ENCODE measurements at regions not wholly inside any gene's neighbourhood (a gene's known extent, or its start where the extent isn't known, plus 50 kb on each side); places are given as distances from the start of the nearest gene placed in this dataset.

DNA sequence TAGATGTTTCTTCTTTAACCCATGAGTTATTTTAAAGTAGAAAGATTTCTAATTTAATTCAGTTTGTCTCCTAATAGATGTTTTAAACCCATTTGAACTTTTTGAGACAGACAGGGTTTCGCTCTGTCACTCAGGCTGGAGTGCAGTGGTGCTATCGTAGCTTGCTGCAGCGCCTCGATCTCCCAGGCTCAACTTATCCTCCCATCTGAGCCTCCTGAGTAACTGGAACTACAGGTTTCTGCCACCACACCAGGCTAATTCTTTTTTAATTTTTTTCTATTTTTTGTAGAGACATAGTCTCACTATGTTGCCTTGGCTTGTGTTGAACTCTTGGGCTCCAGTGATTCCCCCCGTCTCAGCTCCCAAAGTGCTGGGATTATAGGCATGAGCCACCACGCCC is 53.0 kb upstream of the RAB18 start:
- no peak overlapping the region for H3K4me3 ChIP-seq (ENCODE audit: low read depth, low read length)
- H3K9me3 ChIP-seq (ENCODE audit: control insufficient read depth, insufficient read depth, low read length), result no peaks in the 10 kb centered on the region
- no peaks in the 10 kb centered on the region for H3K36me3 ChIP-seq (ENCODE audit: control insufficient read depth, insufficient read depth, low read length)
- no peaks in the 10 kb centered on the region; the same call in 1 of the 2 replicates for H3K4me1 ChIP-seq (ENCODE audit: control insufficient read depth, insufficient read depth, low read length)
- H3K9ac ChIP-seq (ENCODE audit: low read depth, low read length), result no peak overlapping the region
- no peaks in the 10 kb centered on the region for H3K27me3 ChIP-seq (ENCODE audit: control insufficient read depth, insufficient read depth, low read length)
- H3K27ac ChIP-seq (ENCODE audit: low read depth, low read length), result no peak overlapping the region

DNA sequence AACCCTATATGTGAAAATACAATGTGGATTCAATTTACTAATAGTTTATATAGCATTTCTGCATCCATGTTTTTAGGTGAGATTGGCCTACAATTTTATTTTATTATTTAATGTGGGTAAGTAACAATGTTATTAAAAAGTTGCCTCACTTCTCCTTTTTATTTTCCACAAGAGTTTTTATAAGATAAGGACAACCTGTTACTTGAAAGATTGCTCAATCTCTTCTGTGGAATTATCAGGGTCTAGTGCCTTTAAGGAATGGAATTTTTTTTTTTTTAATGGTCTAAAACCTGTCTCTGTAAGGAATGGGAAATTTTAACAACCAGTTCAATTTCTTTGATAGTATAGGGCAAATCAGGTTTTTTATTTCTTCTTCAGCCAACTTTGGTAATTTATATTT is 53.9 kb upstream of the RAB18 start:
- Histone ChIP-seq H3K4me1 (ENCODE audit: control insufficient read depth, insufficient read depth, low read length) (no peaks in the 10 kb centered on the region; the same call in 1 of the 2 replicates), H3K27ac (ENCODE audit: low read depth, low read length) (no peak overlapping the region), H3K4me3 (ENCODE audit: low read depth, low read length) (no peak overlapping the region), H3K9ac (ENCODE audit: low read depth, low read length) (no peak overlapping the region), H3K27me3 (ENCODE audit: control insufficient read depth, insufficient read depth, low read length) (no peaks in the 10 kb centered on the region), H3K9me3 (ENCODE audit: control insufficient read depth, insufficient read depth, low read length) (no peaks in the 10 kb centered on the region), H3K36me3 (ENCODE audit: control insufficient read depth, insufficient read depth, low read length) (no peaks in the 10 kb centered on the region)

- no peaks in the 10 kb centered on the region; the same call in 1 of the 2 replicates for H3K4me1 ChIP-seq (ENCODE audit: control insufficient read depth, insufficient read depth, low read length)
- no peak overlapping the region for H3K27ac ChIP-seq (ENCODE audit: low read depth, low read length)
- no peak overlapping the region for H3K4me3 ChIP-seq (ENCODE audit: low read depth, low read length)
- H3K9ac ChIP-seq (ENCODE audit: low read depth, low read length), result no peak overlapping the region
- H3K36me3 ChIP-seq (ENCODE audit: control insufficient read depth, insufficient read depth, low read length), result no peaks in the 10 kb centered on the region
- no peaks in the 10 kb centered on the region for H3K9me3 ChIP-seq (ENCODE audit: control insufficient read depth, insufficient read depth, low read length)
- no peaks in the 10 kb centered on the region for H3K27me3 ChIP-seq (ENCODE audit: control insufficient read depth, insufficient read depth, low read length)
Measured at GRCh38 chr10:27449571-27449970, 54.5 kb upstream of the RAB18 start.

GRCh38 chr10:27448921-27449320 is 55.2 kb upstream of the RAB18 start:
- H3K4me3 ChIP-seq (ENCODE audit: low read depth, low read length), result no peak overlapping the region
- no peaks in the 10 kb centered on the region for H3K27me3 ChIP-seq (ENCODE audit: control insufficient read depth, insufficient read depth, low read length)
- no peak overlapping the region for H3K27ac ChIP-seq (ENCODE audit: low read depth, low read length)
- H3K36me3 ChIP-seq (ENCODE audit: control insufficient read depth, insufficient read depth, low read length), result no peaks in the 10 kb centered on the region
- no peaks in the 10 kb centered on the region for H3K9me3 ChIP-seq (ENCODE audit: control insufficient read depth, insufficient read depth, low read length)
- H3K9ac ChIP-seq (ENCODE audit: low read depth, low read length), result no peak overlapping the region
- H3K4me1 ChIP-seq (ENCODE audit: control insufficient read depth, insufficient read depth, low read length), result no peaks in the 10 kb centered on the region; the same call in 1 of the 2 replicates

DNA sequence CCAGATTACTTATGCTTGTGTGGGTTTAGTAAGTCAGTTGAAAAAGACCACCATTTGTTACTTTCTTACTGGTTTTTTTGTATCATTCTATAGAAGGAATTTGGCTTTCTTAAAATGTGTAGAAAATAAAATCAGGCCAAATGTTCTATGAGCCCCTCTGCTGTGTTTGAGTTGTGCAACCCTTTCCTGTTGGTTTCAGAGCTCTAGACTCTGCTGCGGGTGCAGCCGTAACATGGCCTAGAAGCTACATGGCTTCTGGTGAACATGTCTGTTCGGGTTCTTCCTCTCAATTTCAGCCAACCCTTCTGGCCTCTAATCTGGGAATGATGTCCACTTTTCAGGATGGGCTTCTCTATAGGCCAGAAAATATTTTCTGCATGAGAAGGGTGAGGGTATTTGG is 56.6 kb upstream of the RAB18 start:
- Histone ChIP-seq H3K9ac (ENCODE audit: low read depth, low read length) (no peak overlapping the region), H3K27me3 (ENCODE audit: control insufficient read depth, insufficient read depth, low read length) (no peaks in the 10 kb centered on the region), H3K36me3 (ENCODE audit: control insufficient read depth, insufficient read depth, low read length) (no peaks in the 10 kb centered on the region), H3K4me1 (ENCODE audit: control insufficient read depth, insufficient read depth, low read length) (no peaks in the 10 kb centered on the region; the same call in 1 of the 2 replicates), H3K4me3 (ENCODE audit: low read depth, low read length) (no peak overlapping the region), H3K9me3 (ENCODE audit: control insufficient read depth, insufficient read depth, low read length) (no peaks in the 10 kb centered on the region), H3K27ac (ENCODE audit: low read depth, low read length) (no peak overlapping the region)

DNA sequence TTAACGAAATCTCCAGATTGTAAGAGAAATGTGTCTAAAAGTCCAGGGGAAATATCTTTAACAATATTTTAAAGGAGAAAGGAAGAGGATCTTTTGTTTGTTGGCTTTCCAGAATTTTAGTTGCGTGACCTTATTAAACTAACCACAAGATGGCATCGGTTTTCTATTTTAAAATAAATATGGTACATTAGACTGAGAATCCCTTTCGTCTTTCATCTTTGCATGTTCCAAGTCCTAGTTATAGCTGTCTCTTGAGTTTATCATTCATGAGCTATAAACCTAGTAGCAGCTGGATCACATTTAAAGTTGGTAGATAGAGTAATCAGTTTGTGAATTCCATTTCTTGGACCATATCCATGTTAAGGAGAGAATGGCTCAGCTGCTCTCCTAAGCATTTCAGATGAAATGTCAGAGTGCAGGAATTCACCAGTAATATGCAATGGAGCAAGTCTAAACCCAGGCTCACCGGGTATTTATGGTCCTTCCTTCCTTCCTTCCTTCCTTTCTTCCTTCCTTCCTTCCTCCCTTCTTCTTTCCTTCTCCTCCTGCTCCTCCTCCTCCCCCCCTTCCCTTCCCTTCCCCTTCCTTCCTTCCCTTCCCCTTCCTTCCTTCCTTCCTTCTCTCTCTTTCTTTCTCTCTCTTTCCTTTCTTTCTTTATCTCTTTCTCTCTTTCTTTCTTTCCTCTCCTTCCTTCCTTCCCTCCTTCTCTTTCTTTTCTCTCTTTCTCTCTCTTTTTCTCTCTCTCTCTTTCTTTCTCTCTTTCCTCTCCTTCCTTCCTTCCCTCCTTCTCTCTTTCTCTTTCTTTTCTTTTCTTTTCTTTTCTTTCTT is 57.8 kb upstream of the RAB18 start:
- Histone ChIP-seq H3K36me3 (ENCODE audit: control insufficient read depth, insufficient read depth, low read length) (no peaks in the 10 kb centered on the region), H3K27ac (ENCODE audit: low read depth, low read length) (no peak overlapping the region), H3K4me3 (ENCODE audit: low read depth, low read length) (no peak overlapping the region), H3K27me3 (ENCODE audit: control insufficient read depth, insufficient read depth, low read length) (no peaks in the 10 kb centered on the region), H3K9ac (ENCODE audit: low read depth, low read length) (no peak overlapping the region), H3K4me1 (ENCODE audit: control insufficient read depth, insufficient read depth, low read length) (no peaks in the 10 kb centered on the region; the same call in 1 of the 2 replicates), H3K9me3 (ENCODE audit: control insufficient read depth, insufficient read depth, low read length) (no peaks in the 10 kb centered on the region)

DNA sequence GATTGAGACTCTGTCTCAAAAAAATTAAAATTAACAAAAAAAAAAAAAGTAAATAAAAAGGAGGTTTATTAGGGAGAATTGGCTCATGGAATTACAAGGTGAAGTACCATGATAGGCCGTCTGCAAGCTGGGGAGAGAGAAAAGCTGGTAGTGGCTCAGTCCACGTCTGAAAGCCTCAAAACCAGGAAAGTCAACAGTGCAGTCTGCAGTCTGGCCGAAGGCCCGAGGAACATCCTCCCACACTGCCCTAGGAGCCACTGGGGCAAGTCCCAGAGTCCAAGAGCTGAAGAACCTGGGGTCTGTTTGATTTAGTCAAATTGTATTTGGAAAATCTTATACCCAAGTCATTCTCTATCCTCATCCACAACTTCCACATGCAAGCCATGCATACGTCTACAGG is 59.0 kb upstream of the RAB18 start:
- H3K9ac ChIP-seq (ENCODE audit: low read depth, low read length), result no peak overlapping the region
- H3K4me1 ChIP-seq (ENCODE audit: control insufficient read depth, insufficient read depth, low read length), result no peaks in the 10 kb centered on the region; the same call in 1 of the 2 replicates
- H3K4me3 ChIP-seq (ENCODE audit: low read depth, low read length), result no peak overlapping the region
- no peaks in the 10 kb centered on the region for H3K27me3 ChIP-seq (ENCODE audit: control insufficient read depth, insufficient read depth, low read length)
- no peaks in the 10 kb centered on the region for H3K9me3 ChIP-seq (ENCODE audit: control insufficient read depth, insufficient read depth, low read length)
- no peaks in the 10 kb centered on the region for H3K36me3 ChIP-seq (ENCODE audit: control insufficient read depth, insufficient read depth, low read length)
- H3K27ac ChIP-seq (ENCODE audit: low read depth, low read length), result no peak overlapping the region

DNA sequence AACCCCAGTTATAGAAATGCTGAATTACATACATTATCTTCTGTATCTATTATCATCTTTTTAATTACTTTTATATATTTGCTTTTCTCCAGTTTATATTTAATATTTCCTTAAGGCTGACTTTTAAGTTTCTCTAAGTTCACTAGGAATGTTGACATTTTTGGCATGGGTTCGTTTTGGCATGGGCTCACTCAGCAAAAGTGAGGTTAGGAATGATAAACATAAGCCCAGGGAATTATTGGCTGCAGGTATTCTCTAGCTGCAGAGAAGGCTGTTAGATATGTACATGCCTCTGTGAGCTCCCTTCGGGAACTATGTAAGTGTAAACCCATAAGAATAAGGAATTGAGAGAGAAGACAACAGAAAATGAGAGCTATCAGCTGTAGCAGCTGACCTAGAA is 63.6 kb upstream of the RAB18 start:
- H3K9ac ChIP-seq (ENCODE audit: low read depth, low read length), result no peak overlapping the region
- H3K27ac ChIP-seq (ENCODE audit: low read depth, low read length), result no peak overlapping the region
- no peaks in the 10 kb centered on the region for H3K36me3 ChIP-seq (ENCODE audit: control insufficient read depth, insufficient read depth, low read length)
- no peak overlapping the region for H3K4me3 ChIP-seq (ENCODE audit: low read depth, low read length)
- H3K4me1 ChIP-seq (ENCODE audit: control insufficient read depth, insufficient read depth, low read length), result no peaks in the 10 kb centered on the region
- H3K27me3 ChIP-seq (ENCODE audit: control insufficient read depth, insufficient read depth, low read length), result no peaks in the 10 kb centered on the region
- no peaks in the 10 kb centered on the region for H3K9me3 ChIP-seq (ENCODE audit: control insufficient read depth, insufficient read depth, low read length)

- H3K27ac ChIP-seq (ENCODE audit: low read depth, low read length), result no peak overlapping the region
- H3K4me1 ChIP-seq (ENCODE audit: control insufficient read depth, insufficient read depth, low read length), result no peaks in the 10 kb centered on the region
- no peak overlapping the region for H3K4me3 ChIP-seq (ENCODE audit: low read depth, low read length)
- no peaks in the 10 kb centered on the region for H3K36me3 ChIP-seq (ENCODE audit: control insufficient read depth, insufficient read depth, low read length)
- no peaks in the 10 kb centered on the region for H3K27me3 ChIP-seq (ENCODE audit: control insufficient read depth, insufficient read depth, low read length)
- H3K9ac ChIP-seq (ENCODE audit: low read depth, low read length), result no peak overlapping the region
- H3K9me3 ChIP-seq (ENCODE audit: control insufficient read depth, insufficient read depth, low read length), result no peaks in the 10 kb centered on the region
Measured at GRCh38 chr10:27440021-27440420, 64.1 kb upstream of the RAB18 start.

DNA sequence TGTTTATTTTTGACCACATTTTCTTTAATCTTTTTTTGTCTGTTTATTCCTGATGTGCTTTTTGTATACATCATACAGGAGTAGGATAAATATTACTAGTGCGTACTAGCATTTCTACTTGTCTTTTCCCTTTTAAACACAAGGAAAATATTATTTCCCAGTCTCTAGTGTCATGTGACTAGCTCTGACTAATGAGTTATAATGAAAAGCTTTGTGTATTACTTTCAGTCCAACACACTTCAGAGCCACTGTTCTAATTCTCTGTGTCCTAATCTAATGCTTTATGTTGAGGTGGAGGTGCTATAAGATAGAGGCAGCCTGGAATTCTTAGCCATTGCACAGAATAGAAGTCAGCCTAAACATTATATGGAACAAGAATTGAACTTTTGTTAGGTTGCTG is 65.0 kb upstream of the RAB18 start:
- Histone ChIP-seq H3K4me3 (ENCODE audit: low read depth, low read length) (no peak overlapping the region), H3K9ac (ENCODE audit: low read depth, low read length) (no peak overlapping the region), H3K27me3 (ENCODE audit: control insufficient read depth, insufficient read depth, low read length) (no peaks in the 10 kb centered on the region), H3K4me1 (ENCODE audit: control insufficient read depth, insufficient read depth, low read length) (no peaks in the 10 kb centered on the region), H3K27ac (ENCODE audit: low read depth, low read length) (no peak overlapping the region), H3K9me3 (ENCODE audit: control insufficient read depth, insufficient read depth, low read length) (no peaks in the 10 kb centered on the region), H3K36me3 (ENCODE audit: control insufficient read depth, insufficient read depth, low read length) (no peaks in the 10 kb centered on the region)

GRCh38 chr10:27437775-27438174 is 66.3 kb upstream of the RAB18 start:
- Histone ChIP-seq H3K4me3 (ENCODE audit: low read depth, low read length) (no peak overlapping the region), H3K27me3 (ENCODE audit: control insufficient read depth, insufficient read depth, low read length) (no peaks in the 10 kb centered on the region), H3K9ac (ENCODE audit: low read depth, low read length) (no peak overlapping the region), H3K4me1 (ENCODE audit: control insufficient read depth, insufficient read depth, low read length) (no peaks in the 10 kb centered on the region), H3K27ac (ENCODE audit: low read depth, low read length) (no peak overlapping the region), H3K9me3 (ENCODE audit: control insufficient read depth, insufficient read depth, low read length) (no peaks in the 10 kb centered on the region), H3K36me3 (ENCODE audit: control insufficient read depth, insufficient read depth, low read length) (no peaks in the 10 kb centered on the region)

Data from HUES48 (cell line).